ENCODE measurements at regions not wholly inside any gene's neighbourhood (a gene's known extent, or its start where the extent isn't known, plus 50 kb on each side); places are given as distances from the start of the nearest gene placed in this dataset.

- TF ChIP-seq CTCF (IDR thresholded peaks at IDR 0.05) (no peak), POLR2A (IDR thresholded peaks at IDR 0.05) (no peak)
These were observed 680.0 kb downstream of the DOK5 start for GRCh38 chr20:55155360-55155759.
